Astrocyte (in vitro differentiated cells and primary cell): ENCODE measurements at regions not wholly inside any gene's neighbourhood (a gene's known extent, or its start where the extent isn't known, plus 50 kb on each side); places are given as distances from the start of the nearest gene placed in this dataset.
"Not testable (repeated sequence)": the region's sequence is repeated elsewhere in the genome, so short reads cannot be mapped to it uniquely, and the experiment has no call there.

ENCODE experiments used
- DNase-seq: peaks from one replicate; pipeline ENCODE4 v3.0.0-alpha.2; 2010; ENCODE audit warnings: low read depth
- FAIRE-seq: peaks from 2 replicates; lab custom pipeline; 2011; peaks lifted over from hg19 to GRCh38; lab: Jason Lieb, UNC
- H2AFZ ChIP-seq: 2 replicates; pipeline ENCODE4 v1.6.0; 2012; ENCODE audit warnings: low read depth, low read length, inconsistent platforms
- H3K27ac ChIP-seq: 2 replicates; pipeline ENCODE4 v1.5.1; 2011; ENCODE audit warnings: low read depth, low read length, inconsistent platforms
- H3K27me3 ChIP-seq: 2 replicates; pipeline ENCODE4 v1.6.0; 2011; ENCODE audit warnings: low read length, inconsistent platforms; ENCODE audit not compliant: insufficient read depth
- H3K36me3 ChIP-seq: 2 replicates; pipeline ENCODE4 v1.5.1; 2011; ENCODE audit warnings: low read length, inconsistent platforms; ENCODE audit not compliant: insufficient read depth
- H3K4me1 ChIP-seq: 2 replicates; pipeline ENCODE4 v1.5.1; 2011; ENCODE audit warnings: low read length, inconsistent platforms; ENCODE audit not compliant: insufficient read depth
- H3K4me2 ChIP-seq: 2 replicates; pipeline ENCODE4 v1.6.0; 2012; ENCODE audit warnings: low read length, inconsistent platforms
- H3K4me3 ChIP-seq: 2 replicates; pipeline ENCODE4 v1.5.1; 2011; ENCODE audit warnings: low read depth, mild to moderate bottlenecking, low read length, inconsistent platforms; ENCODE audit not compliant: insufficient read depth
- H3K79me2 ChIP-seq: 2 replicates; pipeline ENCODE4 v1.6.0; 2012; ENCODE audit warnings: mild to moderate bottlenecking, low read length, inconsistent platforms; ENCODE audit not compliant: insufficient read depth
- H3K9ac ChIP-seq: 2 replicates; pipeline ENCODE4 v1.6.0; 2012; ENCODE audit warnings: mild to moderate bottlenecking, low read length, inconsistent platforms
- H3K9me3 ChIP-seq: 2 replicates; pipeline ENCODE4 v1.5.1; 2012; ENCODE audit warnings: low read depth, mild to moderate bottlenecking, low read length, inconsistent platforms; ENCODE audit not compliant: insufficient read depth
- H4K20me1 ChIP-seq: 2 replicates; pipeline ENCODE4 v1.6.0; 2012; ENCODE audit warnings: low read length, inconsistent platforms; ENCODE audit not compliant: insufficient read depth
- H3K27ac Mint-ChIP-seq: one replicate; pipeline ENCODE4 v1.8.0; 2021; ENCODE audit warnings: mild to moderate bottlenecking, mixed read lengths; ENCODE audit not compliant: unreplicated experiment
- H3K27me3 Mint-ChIP-seq: one replicate; pipeline ENCODE4 v1.8.0; 2021; ENCODE audit warnings: low read depth, mixed read lengths; ENCODE audit not compliant: unreplicated experiment
- H3K36me3 Mint-ChIP-seq: one replicate; pipeline ENCODE4 v1.8.0; 2021; ENCODE audit warnings: low read depth, mixed read lengths; ENCODE audit not compliant: unreplicated experiment
- H3K4me1 Mint-ChIP-seq: one replicate; pipeline ENCODE4 v1.8.0; 2021; ENCODE audit warnings: low read depth, mixed read lengths; ENCODE audit not compliant: unreplicated experiment
- H3K4me3 Mint-ChIP-seq: one replicate; pipeline ENCODE4 v1.8.0; 2021; ENCODE audit warnings: mild to moderate bottlenecking, moderate library complexity, mixed read lengths; ENCODE audit not compliant: unreplicated experiment
- H3K9me3 Mint-ChIP-seq: one replicate; pipeline ENCODE4 v1.8.0; 2021; ENCODE audit warnings: mild to moderate bottlenecking, mixed read lengths; ENCODE audit not compliant: unreplicated experiment

DNA sequence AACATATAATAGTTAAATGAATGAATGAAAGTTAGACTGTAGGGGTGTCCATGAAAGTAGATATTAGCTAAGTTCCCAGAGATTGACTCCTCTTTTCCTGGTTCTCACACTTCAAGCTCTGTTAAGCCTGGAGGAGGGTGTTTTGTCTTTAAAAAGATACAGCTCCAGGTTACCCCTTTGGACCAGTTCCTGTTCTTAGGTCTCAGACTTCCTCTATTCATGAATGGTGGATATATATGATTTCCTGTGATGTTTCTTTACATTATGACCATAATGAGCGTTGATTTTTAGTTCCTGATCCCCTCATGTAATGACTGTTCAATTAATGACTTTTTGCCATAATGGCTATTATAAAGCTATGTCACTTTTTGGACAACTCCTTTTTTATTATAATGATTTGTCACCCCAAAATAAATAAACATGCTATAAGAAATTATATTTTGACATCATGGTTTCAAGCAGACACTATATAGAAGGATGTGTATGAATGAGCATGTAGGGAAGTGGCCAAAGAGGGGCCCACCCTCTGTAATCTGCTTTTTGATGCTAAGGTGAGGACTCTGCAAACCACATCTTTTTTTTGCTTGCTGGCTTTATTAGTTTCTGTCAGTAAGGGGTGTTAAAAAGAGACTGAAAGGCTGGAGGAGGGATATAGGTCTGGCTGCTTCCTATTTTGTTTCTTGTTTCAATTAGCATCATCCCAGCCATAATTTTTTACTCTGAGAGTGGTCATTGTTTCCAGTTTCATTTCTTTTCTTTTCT, 115.2 kb downstream of the FAM72B start:
- H3K36me3 Mint-ChIP-seq, result not testable (repeated sequence)

DNA sequence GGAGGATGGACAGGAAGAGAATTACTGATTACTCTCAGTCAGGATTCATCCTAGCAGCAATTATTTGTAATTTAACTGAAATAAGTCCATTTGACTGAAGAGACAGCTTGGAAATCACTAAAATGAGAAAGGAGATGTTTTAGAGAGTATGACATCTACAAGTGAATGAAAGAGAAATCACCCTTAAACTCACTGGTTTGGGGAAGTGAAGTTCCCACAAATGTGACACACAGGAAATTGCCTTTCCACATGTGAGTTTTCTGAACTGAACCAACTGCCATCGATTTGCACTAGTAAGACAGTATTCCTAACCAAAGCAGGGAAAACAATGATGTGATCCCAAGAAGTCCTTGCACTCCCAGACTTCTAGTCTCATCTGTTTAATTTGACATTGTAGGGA, 110.3 kb downstream of the FAM72B start:
- not testable (repeated sequence) for H3K9ac ChIP-seq, H3K9me3 Mint-ChIP-seq, H3K4me1 ChIP-seq, H3K27me3 Mint-ChIP-seq, H3K4me1 Mint-ChIP-seq, H3K27ac Mint-ChIP-seq, FAIRE-seq, H3K4me3 Mint-ChIP-seq, H3K4me3 ChIP-seq, H3K36me3 Mint-ChIP-seq, H3K27ac ChIP-seq, H3K9me3 ChIP-seq, H3K4me2 ChIP-seq, H3K27me3 ChIP-seq, H4K20me1 ChIP-seq, H2AFZ ChIP-seq, H3K79me2 ChIP-seq, DNase-seq, H3K36me3 ChIP-seq

More for the DNA sequence above, 115.2 kb downstream of the FAM72B start:
- H3K27ac ChIP-seq, H3K4me2 ChIP-seq, H3K27ac Mint-ChIP-seq, H3K4me3 Mint-ChIP-seq, H4K20me1 ChIP-seq, H3K9ac ChIP-seq, H3K9me3 Mint-ChIP-seq, DNase-seq, H3K27me3 ChIP-seq, H3K79me2 ChIP-seq, FAIRE-seq, H2AFZ ChIP-seq, H3K9me3 ChIP-seq, H3K4me1 ChIP-seq, H3K36me3 ChIP-seq, H3K4me3 ChIP-seq, H3K4me1 Mint-ChIP-seq, H3K27me3 Mint-ChIP-seq: not testable (repeated sequence)

DNA sequence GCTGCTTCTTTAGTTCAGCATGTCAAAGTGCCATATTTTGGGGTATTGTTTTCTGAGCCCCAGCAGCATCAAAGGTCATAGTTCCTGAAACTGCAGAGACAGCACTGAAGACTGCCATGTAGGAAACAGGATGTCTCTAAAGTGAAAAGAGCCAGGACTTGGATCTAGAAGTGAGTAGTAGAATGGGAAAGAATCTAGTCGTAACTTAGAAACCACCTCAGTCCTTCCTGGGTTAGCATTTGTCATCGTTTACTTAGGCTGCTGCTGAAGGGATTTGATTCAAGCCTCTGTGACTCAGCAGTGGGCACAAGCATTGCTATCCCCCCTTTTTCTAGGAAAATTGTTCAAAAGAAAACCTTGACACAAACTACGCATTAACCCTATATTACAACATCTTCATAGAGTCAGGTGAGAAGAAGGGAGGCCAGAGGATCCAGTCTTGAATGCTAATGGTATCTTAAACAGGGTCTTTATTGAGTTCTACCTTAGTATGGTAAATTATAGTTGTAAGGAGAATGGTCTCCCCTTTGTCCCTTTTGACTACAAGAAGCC, 108.8 kb downstream of the FAM72B start:
- DNase-seq, H3K27ac ChIP-seq, H3K79me2 ChIP-seq, H3K9me3 Mint-ChIP-seq, H3K27ac Mint-ChIP-seq, H3K4me2 ChIP-seq, H3K4me3 ChIP-seq, H3K4me1 Mint-ChIP-seq, H4K20me1 ChIP-seq, H2AFZ ChIP-seq, H3K9ac ChIP-seq, H3K36me3 ChIP-seq, H3K9me3 ChIP-seq, H3K4me1 ChIP-seq, H3K36me3 Mint-ChIP-seq, H3K27me3 ChIP-seq, H3K4me3 Mint-ChIP-seq, FAIRE-seq, H3K27me3 Mint-ChIP-seq: not testable (repeated sequence)

DNA sequence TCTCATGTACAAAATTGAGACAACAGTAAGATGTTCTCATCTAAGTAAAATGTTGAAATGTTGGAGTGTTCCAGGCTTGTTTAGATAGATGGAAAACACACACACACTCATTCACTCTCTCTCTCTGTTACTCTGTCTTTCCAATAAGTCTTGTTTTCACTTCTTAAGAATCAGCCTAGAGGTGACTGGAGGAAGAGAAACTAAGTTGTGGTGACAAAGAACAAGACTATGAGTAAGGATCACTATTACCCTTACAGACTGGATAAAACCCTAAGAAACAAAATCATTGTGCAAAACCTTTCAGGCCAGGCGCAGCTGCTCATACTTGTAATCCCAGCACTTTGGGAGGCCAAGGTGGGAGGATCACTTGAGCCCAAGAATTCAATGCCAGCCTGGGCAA, 107.5 kb downstream of the FAM72B start:
- H3K9me3 ChIP-seq, H3K27me3 ChIP-seq, H3K4me3 Mint-ChIP-seq, H2AFZ ChIP-seq, H3K4me1 Mint-ChIP-seq, FAIRE-seq, H3K9ac ChIP-seq, H3K4me2 ChIP-seq, H3K27ac Mint-ChIP-seq, H3K27me3 Mint-ChIP-seq, H3K4me1 ChIP-seq, H3K27ac ChIP-seq, DNase-seq, H4K20me1 ChIP-seq, H3K9me3 Mint-ChIP-seq, H3K79me2 ChIP-seq, H3K36me3 ChIP-seq, H3K36me3 Mint-ChIP-seq, H3K4me3 ChIP-seq: not testable (repeated sequence)

DNA sequence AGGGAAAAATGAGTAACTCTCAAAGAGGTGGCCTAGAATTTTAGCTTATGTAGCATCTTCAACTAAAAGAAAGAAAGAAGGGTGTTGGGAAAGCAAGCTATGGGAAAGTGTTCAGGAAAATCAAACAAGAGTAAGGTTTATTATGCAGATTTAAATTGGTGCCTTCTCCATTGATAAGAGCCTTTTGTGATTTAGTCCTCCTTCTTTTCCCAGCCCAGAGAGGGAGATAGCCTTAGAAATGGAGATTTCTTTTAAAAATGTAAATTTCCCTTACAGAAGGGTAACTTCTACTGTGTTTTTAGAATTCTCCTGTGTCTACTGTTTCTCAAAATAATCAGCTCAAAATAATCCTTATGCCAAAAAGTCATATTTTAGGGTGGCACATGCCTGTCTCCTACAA, 104.5 kb downstream of the FAM72B start:
- not testable (repeated sequence) for H3K27ac Mint-ChIP-seq, H3K4me1 Mint-ChIP-seq, H3K4me2 ChIP-seq, H3K36me3 Mint-ChIP-seq, H3K36me3 ChIP-seq, H3K79me2 ChIP-seq, H3K9me3 ChIP-seq, H3K27me3 Mint-ChIP-seq, H3K4me1 ChIP-seq, H2AFZ ChIP-seq, H3K27ac ChIP-seq, H4K20me1 ChIP-seq, H3K4me3 ChIP-seq, H3K4me3 Mint-ChIP-seq, H3K9me3 Mint-ChIP-seq, FAIRE-seq, H3K27me3 ChIP-seq, H3K9ac ChIP-seq, DNase-seq

DNA sequence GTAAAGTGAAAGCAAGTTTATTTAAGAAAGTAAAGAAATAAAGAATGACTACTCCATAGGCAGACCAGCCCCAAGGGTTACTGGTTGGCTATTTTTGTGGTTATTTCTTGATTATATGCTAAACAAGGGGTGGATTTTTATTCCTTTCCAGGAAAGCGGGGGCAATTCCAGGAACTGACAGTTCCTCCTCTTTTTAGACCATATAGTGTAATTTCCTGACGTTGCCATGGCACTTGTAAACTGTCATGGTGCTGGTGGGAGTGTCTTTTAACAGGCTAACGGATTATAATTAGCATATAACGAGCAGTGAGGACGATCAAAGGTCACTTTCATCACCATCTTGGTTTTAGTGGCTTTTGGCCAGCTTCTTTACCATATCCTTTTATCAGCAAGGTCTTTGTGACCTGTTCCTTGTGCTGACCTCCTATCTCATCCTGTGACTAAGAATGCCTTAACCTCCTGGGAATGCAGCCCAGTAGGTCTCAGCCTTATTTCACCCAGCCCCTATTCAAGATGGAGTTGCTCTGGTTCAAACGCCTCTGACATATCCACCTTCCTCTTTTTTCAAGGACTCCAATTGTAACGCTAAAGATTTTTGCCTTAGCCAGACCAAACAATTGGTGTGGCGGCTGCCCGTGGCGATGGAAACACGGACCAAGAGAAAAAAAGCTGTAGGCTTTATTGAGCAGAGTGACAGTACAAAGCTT, 103.8 kb downstream of the FAM72B start:
- not testable (repeated sequence) for H3K27me3 Mint-ChIP-seq, H3K4me1 ChIP-seq, H3K4me2 ChIP-seq, H3K9me3 Mint-ChIP-seq, H3K36me3 ChIP-seq, H3K27ac ChIP-seq, H3K79me2 ChIP-seq, H3K36me3 Mint-ChIP-seq, FAIRE-seq, H3K4me3 Mint-ChIP-seq, H3K4me3 ChIP-seq, DNase-seq, H3K9me3 ChIP-seq, H3K27me3 ChIP-seq, H4K20me1 ChIP-seq, H3K27ac Mint-ChIP-seq, H3K9ac ChIP-seq, H3K4me1 Mint-ChIP-seq, H2AFZ ChIP-seq
